GM18498 (cell line): ENCODE measurements at regions not wholly inside any gene's neighbourhood (a gene's known extent, or its start where the extent isn't known, plus 50 kb on each side); places are given as distances from the start of the nearest gene placed in this dataset.

Experiments
- ATAC-seq: cut with Tn5 transposase; IDR thresholded peaks from one replicate; pipeline ENCODE4 v1.9.1; 2021; ENCODE audit warnings: mild to moderate bottlenecking, moderate library complexity; ENCODE audit not compliant: unreplicated experiment

- no peak for ATAC-seq
These were observed 668.9 kb downstream of the AACS start for GRCh38 chr12:125734137-125734536.

- ATAC-seq, result no peak
These were observed 673.0 kb downstream of the AACS start for GRCh38 chr12:125738211-125738610.

- no peak for ATAC-seq
These were observed 677.2 kb downstream of the AACS start for GRCh38 chr12:125742413-125742812.

DNA sequence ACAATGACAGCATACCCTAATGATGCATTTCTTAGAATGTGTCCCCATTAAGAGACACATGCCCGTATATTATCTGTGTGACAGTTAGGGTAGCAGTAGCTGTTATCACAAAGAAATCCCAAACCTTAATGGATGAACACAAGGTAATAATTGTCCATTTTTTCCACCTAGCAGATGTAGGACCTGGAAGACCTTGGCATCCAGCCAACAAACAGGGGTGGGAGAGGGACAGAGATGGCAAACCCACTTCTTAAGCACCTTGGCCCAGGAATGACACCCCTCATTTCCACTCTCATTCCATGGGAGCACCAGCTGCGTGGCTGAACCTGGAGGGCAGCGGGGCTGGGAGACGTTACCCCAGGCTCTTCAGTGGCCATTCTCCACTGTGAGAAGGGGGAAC is 679.0 kb downstream of the AACS start:
- no peak for ATAC-seq

- ATAC-seq, result no peak
These were observed 690.3 kb downstream of the AACS start for GRCh38 chr12:125755512-125755911.

DNA sequence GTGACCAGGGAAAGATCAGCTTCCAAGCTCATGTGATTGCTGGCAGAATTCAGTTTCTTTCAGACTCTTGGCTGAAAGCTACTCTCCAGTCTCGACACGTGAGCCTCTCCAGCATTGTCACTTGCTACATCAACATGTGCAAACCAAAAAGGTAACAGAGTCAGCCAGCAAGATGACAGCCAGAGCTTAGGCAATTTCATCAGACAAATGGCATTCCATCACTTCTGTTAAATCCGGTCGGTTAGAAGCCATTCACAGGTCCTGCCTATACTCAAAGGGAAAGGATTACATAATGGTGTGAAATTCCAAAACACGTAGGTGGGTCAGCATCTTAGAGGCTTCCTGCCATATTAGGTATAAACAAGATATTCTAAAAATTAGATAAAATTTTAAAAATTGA is 700.9 kb downstream of the AACS start:
- ATAC-seq, result no peak

GRCh38 chr12:125772403-125772802 is 707.2 kb downstream of the AACS start:
- ATAC-seq, result no peak

GRCh38 chr12:125773033-125773640 is 707.9 kb downstream of the AACS start:
- ATAC-seq, result no peak

DNA sequence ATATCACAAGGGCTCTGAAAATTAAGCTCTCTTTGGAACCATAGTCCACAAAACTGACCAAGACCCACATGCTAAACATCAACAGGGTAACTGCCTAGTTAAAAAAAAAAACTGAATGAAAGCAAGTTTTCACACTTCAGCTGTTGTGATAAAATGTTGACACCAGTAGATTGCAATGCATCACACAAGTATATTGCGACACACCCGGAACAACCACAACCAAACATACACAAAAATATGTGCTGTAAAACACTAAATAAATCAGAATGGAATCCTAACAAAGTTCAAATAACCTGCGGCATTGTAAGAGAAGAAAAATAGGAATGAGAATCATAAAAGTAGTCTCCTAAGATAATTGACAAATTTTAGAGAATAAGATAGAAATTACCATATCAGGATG is 710.3 kb downstream of the AACS start:
- no peak for ATAC-seq

- ATAC-seq, result no peak
These were observed 711.0 kb downstream of the AACS start for GRCh38 chr12:125776212-125776611.

GRCh38 chr12:125786143-125786542 is 720.9 kb downstream of the AACS start:
- ATAC-seq, result no peak

GRCh38 chr12:125794401-125794800 is 729.2 kb downstream of the AACS start:
- no peak for ATAC-seq

DNA sequence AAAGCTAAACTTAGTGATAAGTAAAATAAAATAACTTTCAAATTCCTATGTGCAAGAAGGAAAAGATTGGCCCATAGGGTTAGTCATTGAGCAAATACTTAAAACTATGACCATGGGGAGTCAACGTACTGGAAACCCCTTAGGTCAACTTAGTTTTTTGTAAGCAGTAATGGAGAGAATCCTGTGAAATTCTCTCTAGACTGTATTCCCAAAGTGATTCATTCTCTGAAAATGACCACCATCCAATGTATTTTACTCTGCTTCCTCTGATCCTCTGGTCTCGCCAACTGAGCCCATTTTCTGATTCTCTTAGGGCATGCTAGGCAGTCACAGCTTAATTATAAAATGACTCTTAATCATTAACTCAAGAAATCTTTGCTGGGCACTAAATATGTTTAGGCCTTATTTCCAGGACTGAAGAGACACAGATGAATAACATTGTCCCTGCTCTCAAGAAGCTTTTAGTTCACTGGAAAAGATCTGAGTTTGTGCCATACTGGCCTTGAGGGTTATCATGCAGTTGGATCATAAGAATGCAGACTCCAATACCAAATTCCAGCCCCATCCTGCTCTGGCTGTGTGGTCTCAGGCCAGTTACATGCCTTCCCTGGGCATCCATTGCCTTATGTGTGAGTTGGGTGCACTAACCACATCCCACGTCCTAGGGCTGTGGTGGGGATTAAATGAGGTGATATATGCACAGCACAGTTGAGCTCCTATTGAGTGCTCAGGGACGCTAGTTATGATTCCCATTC is 732.4 kb downstream of the AACS start:
- no peak for ATAC-seq

GRCh38 chr12:125804660-125805059 is 739.4 kb downstream of the AACS start:
- no peak for ATAC-seq

- no peak for ATAC-seq
These were observed 759.0 kb downstream of the AACS start for GRCh38 chr12:125824276-125824675.

GRCh38 chr12:125835852-125836251 is 770.6 kb downstream of the AACS start:
- ATAC-seq, result no peak

DNA sequence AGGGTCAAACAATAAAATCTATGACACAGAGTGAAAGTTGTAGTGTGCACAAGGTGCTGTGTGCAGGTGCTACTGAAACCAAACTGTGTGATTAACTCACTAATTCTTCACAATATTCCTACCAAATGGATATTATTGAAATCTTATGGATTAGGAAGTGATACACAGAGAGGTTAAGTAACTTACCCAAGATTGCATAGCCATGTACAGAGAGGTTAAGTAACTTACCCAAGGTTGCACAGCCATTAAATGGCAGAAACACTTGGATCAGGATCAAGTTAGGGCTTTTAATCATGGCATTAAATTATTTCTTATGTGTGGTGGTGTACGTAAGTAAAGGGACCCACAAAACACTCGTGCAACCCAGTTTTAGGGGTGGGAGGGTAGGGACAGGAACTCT is 771.4 kb downstream of the AACS start:
- ATAC-seq, result no peak

DNA sequence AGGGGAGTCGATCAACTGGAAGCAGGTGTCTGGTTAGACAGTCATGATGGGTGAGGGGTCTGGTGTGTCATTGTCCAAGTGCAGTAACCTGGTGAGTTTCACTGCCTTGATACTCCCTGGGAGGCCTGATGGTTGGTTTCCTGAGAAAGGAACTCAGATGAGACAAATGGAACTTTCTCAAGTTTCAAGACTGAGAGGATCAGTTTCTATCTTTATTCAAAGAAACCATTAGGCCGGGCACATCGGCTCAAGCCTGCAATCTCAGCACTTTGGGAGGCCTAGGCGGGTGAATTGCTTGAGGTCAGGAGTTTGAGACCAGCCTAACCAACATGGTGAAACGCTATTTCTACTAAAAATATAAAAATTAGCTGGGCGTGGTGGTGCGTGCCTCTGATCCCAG is 776.1 kb downstream of the AACS start:
- no peak for ATAC-seq

- ATAC-seq, result no peak
These were observed 786.9 kb downstream of the AACS start for GRCh38 chr12:125852116-125852515.

GRCh38 chr12:125852679-125853078 is 787.4 kb downstream of the AACS start:
- no peak for ATAC-seq

DNA sequence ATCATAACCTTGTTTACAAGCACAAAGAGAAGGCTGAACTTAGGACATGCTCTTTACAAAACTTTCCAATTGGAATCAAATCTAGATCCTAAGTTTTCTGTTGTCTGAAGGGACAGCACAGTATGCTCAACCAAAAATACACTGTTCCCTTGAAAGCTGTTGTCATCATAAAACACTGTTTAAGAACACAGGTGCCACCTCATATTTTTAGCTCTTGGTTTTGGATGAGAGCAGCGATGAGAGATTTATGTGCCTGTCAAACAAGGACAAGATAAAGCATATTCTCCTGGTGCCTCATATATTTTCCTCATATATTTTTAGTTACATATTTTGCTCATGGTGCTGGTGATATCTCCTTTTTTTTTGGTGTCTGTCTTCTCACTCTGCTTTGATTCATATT is 788.4 kb downstream of the AACS start:
- ATAC-seq, result no peak

DNA sequence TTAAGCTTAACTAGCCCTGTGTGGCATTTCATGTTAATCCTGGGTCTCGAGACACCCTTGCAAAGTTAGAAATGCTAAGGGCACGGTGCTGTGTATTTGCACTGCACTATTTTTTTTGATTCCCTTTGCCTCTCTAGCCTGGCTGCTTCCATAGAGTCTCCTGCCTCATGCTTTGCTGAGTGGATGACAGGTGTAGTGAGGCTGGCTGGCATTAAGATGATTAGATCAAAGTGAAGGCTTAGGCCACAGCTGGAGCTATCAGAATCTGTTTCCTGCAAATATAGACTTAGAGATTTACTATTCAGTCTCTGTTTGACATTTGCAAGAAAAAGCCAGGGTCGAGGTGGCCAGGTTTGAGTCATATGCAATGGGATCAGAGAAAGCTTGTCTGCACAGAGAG is 791.1 kb downstream of the AACS start:
- no peak for ATAC-seq

DNA sequence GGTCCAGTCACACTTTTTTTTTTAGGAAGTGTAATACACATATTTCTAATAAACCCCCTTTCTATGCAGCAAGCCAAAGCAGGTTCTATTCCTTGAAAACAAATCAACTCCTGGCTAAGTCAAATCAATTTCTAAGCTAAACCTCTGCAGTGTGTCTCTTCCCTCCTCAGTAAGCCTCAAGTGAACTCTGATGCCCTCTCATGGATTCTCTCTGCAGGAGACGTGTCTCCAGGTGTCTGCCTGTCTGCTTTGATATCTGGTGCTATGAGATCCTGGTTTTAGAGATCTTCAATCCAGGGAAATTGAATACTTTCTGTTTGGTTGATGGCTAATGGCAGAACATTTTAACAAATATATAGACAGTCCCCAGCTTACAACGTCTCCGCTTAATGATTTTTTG is 791.7 kb downstream of the AACS start:
- ATAC-seq, result no peak
